Pons (tissue), 1 donor: ENCODE measurements at regions not wholly inside any gene's neighbourhood (a gene's known extent, or its start where the extent isn't known, plus 50 kb on each side); places are given as distances from the start of the nearest gene placed in this dataset.

Source experiments
- DNase-seq: peaks from one replicate; pipeline ENCODE4 v3.0.0-alpha.2; 2016; ENCODE audit warnings: low spot score

DNA sequence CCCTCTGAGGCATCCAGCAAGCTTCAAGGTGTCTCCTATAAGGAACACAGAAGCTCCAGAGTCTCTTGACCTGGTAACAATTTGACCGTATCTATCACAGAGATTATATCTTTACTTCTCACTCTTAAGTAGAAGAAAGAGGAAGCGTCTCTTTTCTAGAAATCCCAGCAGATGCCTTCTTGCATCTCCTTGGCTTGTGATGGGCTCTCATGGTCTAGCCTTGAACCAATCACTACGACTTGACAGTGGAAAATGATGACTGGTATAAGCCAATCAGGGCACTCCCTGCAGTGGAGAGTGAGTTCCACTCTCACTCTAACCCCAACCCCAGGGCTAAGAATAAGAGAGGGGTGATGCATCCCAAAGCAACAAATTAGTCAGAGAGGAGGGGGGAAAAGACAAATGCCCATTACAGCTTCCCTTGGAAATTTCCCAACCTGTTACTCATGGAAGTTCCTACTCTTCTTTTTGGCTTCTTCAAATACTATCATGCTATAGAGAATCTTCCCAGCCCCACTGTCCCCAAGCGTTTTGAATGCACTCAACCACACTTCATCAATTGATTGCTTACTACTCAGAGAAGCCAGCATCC is 293.5 kb downstream of the MN1 start:
- DNase-seq: no peak

- no peak for DNase-seq
Measured at GRCh38 chr22:27509132-27509920, 292.2 kb downstream of the MN1 start.

DNA sequence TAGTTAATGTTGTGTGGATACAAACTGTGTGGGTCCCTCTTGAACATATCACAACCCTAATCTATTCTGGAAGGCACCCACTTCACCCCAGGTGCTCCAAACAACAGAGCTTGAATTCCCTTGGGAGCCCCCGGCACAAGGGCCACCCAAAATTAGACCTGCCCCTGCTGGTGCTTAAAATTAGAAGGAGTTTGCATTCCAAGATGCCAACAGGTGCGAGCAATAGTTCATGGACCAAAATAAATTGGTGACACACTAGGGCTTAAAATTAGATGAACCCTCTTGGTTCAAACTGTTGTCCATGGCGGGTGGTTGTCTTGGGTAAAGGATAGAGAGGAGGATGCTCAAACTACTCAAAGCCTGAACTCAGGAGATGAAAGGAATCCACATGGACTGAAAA is 291.5 kb downstream of the MN1 start:
- DNase-seq: no peak

DNA sequence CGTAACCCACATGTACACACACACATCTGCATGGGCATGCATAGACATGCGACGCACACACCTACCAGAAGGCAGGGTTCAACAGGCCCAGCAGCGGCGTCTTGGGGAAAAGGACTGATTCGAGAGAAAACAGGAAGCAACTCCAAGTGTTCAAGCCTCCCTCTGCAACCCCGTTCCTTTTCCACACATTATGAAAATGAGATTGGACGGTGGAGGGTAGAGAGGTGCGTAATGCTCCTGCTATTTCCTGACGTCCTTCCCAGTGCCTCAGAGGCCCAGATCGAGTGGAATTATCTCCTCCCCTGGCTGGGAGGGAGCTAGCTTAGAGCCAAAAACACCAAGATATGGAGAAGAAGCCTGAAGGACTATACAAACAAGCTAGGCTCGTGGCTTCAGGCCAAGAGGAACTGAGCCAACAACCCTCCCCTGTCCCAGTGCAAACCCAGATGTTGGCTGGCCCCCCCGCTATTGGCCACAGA is 289.2 kb downstream of the MN1 start:
- DNase-seq: no peak

DNA sequence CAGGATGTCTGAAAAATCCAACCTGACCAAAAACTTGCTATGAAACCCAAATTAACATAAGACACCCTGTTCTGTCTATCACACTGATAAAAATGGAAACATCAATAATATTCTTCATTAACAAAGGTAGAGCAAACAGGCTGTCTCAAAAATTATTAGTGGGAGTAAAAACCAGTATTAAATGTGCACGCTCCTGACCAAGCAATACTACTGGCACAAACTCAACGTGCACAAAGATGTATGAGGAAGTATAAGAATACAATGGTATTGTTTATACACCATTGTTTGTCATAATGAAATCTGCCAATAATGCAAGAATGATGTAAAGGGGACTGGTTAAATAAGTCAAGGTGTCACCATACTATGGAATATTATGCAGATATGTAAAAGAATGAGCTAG is 288.5 kb downstream of the MN1 start:
- DNase-seq: no peak

DNA sequence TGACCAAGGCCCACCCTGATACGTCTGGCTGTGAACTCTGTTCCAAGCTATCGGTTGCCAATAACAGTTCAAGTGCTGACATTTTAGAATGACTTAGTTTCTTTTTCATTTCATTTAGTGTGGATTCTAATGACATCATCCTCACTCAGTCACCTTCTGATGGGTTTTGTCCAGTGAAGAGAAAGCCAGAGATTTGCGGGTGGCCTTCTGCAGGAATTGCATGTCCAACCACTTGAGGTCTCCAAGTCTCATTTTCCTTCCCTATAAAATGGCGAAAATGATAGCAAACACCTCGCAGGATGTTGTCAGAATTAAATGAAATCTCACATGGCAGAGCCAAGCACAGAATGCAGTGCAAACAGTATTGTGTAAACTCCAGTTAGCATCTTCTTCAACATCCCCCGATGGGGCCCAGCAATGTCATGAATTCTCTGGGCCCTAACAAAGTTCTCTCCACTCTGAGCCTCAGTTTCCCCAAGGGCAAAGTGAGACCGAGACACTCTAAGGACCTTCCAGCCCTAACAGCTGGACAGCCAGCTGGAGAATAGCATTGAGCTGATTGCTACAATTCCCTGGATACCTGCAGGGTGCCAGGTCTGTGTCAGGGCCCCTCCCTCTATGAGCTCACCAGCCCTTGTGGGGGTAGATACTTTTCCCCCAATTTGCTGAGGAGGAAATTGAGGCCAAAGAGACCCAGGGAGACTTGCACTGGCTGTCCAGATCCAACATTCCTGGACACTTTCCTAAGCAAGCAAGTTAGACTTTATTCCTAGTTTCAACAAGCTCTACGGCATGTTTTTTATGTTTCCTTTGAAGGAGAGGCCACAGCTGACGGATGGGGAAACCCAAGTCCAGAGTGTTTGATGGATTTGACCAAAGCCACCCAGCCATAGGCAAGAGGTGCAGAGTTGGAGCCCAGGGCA is 286.7 kb downstream of the MN1 start:
- DNase-seq: no peak

- DNase-seq: no peak
Measured at GRCh38 chr22:27517361-27518155, 284.0 kb downstream of the MN1 start.

- DNase-seq: no peak
Measured at GRCh38 chr22:27518531-27519340, 282.8 kb downstream of the MN1 start.

GRCh38 chr22:27523711-27524110 is 277.8 kb downstream of the MN1 start:
- DNase-seq: no peak

DNA sequence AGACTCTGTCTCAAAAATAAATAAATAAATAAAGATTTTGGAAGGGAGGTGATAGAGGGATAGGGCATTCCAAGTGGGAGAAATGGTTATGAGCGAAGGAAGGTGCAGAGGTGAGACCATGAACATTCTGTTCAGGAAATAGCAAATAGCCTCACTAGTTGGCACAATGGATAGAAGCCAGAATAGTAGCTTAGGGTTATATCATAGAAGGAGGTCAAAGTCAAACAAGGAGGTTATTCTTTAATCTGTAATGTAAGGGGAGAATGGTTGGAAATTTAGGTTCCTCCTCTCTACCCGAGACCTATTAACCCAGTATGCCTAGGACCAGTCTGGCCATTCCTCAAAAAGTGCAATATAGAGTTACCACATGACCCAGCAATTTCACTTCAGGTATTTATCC is 275.8 kb downstream of the MN1 start:
- DNase-seq: no peak

GRCh38 chr22:27526901-27527300 is 274.7 kb downstream of the MN1 start:
- DNase-seq: no peak

DNA sequence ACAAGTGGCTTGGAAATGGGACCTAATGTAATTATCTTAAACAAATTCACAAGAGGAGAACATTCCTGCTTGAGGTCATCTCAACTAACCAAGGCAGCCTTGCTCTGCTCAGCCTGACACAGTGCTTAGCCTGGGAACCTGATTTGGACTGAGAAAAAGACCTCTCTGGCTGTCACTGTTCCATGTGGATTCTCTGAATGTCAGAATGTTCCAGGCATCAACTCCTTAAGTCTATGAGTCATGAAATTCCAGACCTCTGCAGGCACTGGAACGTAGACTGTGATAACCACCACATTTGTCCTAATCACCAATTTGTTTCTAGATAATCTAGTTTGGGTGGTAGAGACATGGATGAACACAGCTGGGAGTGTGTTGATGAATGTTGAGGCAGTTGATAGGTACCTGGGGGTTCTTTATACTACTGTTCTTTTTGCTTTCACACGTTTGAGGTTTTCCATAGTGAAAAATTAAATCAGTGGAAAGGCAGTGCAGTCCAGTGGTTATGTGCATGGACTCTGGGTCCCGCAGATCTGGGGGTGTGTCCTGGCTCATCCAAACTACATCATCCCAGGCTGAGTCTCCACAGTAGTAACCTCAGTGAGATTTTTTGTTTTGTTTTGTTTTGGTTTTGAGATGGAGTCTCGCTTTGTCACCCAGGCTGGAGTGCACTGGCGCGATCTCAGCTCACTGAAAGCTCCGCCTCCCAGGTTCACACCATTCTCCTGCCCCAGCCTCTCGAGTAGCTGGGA is 269.6 kb downstream of the MN1 start:
- DNase-seq: no peak

GRCh38 chr22:27533105-27533745 is 268.3 kb downstream of the MN1 start:
- no peak for DNase-seq

DNA sequence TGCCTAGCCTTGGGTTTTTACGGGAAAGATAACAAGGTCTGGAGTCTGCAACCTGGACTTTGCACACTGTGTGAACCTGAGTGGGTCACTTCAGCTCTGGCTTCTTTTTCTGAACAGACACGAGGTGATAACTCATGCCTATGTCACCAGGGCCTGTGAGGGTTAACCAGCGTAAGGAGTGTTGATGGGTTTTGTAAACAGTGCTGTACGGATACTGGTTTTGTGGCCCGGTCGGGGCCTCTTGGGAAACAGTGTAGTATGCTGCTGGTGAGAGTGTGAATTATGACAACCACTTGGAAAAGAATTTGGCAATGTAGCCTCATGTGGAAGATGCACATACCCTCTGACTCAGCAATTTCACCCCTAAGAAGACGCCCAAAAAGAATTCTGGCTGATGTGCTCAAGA is 266.8 kb downstream of the MN1 start:
- no peak for DNase-seq

GRCh38 chr22:27535452-27535851 is 266.1 kb downstream of the MN1 start:
- no peak for DNase-seq

- DNase-seq: no peak
Measured at GRCh38 chr22:27537501-27537900, 264.1 kb downstream of the MN1 start.

DNA sequence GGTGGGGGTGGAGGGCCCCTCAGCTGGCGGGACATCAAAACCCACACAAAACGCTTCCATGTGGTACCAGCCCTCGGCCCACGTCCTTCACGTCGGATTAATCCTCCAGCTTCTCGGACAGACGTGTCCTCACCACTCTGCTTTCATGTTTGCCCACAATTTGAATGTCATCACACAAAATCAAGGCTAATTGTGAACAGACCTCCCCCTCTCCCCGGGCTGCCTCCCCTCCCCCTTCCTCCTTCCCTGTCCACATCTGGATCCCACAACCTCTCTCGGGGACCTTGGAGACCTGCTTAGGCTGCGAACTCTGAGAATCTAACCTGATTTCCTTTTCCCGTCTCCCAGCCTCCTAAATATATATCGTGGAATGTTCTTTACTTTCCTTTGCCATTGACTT is 262.9 kb downstream of the MN1 start:
- no peak for DNase-seq

DNA sequence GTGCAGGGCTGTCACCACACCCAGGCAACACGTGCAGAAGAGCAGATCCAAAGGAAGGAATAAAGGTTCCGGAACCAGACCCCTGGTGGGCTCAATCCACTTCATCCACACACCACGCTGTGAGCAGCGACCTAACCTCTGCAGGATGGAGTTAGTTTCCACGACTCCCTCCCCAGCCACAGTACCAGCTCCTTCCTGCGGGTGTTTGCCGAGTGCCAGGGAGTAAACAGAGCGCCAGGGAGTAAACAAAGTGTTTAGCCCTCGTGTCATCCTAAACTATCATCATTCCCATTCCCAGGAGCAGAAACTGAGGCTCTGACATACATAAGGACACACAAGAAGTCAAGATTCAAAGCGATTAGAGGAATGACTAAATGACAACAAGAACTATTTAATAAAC is 261.3 kb downstream of the MN1 start:
- no peak for DNase-seq

DNA sequence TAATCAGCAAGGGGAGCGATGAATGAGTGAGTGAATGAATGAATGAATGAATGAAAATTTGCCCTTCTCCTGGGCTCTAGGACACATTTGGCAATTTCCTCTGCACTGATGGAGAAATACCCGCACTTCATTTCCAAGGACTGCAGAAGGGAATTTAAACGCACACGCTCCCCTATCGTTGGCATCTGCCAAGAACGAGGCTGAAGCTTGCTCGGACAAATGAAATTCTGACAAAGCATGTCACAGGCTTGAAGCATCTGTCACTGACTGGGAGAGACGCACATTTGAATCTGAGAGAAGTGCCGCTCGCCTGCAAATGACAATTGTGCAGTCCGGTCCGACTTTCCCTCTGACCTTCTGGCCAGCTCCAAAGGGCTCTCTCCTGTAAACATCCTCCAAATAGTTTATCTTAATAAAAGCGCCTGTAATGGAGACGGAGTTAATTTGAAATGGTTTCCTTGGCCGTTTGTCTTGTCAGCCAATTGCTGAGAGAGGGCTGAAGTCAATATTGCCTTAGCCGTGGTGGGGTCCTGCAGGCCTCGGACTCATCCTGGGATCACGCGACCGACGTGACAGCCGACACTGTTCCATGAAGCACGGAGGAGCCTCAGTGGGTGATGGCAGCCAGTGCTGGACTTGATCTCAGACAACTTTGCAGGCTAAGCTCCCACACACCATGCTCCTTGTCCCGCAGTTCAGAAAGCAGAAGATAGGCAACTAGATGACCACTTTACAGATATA is 260.7 kb downstream of the MN1 start:
- no peak for DNase-seq
